Endometrial microvascular endothelial cells (primary cell): ENCODE measurements at regions not wholly inside any gene's neighbourhood (a gene's known extent, or its start where the extent isn't known, plus 50 kb on each side); places are given as distances from the start of the nearest gene placed in this dataset.

ENCODE experiments used
- in situ Hi-C: cut with HindIII; loops from 2 replicates; pipeline ENCODE4 v1.10.0; 2017; ENCODE audit warnings: low sequenced_read_pairs, low pct_unique_long_range_greater_than_20kb; ENCODE audit errors: inconsistent ontology term

GRCh38 chr10:3480990-3481315 lies 304.1 kb downstream of the KLF6 start:
- in situ Hi-C loops = no loop called here

GRCh38 chr10:3480281-3480989 lies 304.6 kb downstream of the KLF6 start:
- in situ Hi-C loops = no loop called here

GRCh38 chr10:3478632-3479240 lies 306.2 kb upstream of the PITRM1 start:
- in situ Hi-C loops = no loop called here

DNA sequence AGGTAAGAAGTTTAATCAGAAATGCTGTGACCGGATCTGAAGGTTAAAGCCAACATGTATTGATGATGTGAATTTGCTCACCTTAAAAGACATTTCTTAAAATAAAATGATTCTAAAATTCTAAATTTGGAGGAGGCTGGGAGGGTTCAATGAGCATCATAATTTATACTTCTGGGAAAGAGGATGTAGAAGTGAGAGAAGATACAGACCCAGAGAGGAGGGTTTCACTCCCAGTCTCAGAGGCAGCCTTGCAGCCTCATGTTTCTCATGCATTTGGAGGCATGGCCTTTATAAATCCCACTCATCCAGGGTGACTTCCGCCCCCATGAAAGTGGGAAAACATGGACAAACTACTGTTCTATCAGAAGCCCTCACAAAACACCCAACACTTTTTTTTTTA lies 305.6 kb upstream of the PITRM1 start:
- in situ Hi-C loops = no loop called here

DNA sequence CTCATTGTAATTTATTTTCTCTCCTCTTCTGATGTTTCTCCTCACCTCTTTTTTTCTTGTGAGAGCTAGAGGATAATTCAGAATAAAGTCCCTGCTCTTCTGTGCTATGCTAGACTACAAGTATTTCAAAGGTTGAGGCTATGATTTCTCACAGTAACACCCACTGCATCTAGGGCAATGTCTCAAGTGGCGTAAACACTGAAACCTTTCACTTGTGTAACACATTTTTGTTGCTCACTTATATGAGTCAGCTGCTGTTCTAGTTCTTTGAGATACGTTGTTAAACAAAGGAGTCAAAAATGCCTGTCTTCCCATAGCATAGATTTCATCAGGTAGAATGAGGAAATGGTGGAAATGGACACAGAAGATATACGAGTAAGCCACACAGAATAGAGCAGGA lies 305.1 kb upstream of the PITRM1 start:
- in situ Hi-C loops = no loop called here

- in situ Hi-C loops = no loop called here
These were observed 304.3 kb upstream of the PITRM1 start for GRCh38 chr10:3476640-3477448.

- in situ Hi-C loops = no loop called here
These were observed 303.6 kb upstream of the PITRM1 start for GRCh38 chr10:3476186-3476585.

DNA sequence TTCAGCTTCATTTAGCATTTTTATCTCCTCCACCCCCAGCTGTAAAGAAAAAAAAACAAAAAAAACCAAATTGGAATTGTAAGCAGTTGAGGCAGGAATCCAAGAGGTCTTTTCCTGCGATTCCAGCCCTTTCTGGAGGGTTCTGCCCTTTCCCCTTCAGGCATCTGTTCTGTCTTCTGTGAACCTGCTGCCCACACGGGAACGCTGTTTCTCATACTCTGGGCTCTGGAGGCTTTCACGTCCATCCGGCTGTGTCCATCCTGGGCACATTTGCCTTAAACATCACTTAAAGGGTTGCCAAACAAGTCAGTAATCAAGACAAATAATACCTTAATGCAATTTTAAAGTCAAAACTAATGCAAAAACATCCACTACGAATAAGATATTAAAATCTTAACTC lies 302.8 kb upstream of the PITRM1 start:
- in situ Hi-C loops = no loop called here

DNA sequence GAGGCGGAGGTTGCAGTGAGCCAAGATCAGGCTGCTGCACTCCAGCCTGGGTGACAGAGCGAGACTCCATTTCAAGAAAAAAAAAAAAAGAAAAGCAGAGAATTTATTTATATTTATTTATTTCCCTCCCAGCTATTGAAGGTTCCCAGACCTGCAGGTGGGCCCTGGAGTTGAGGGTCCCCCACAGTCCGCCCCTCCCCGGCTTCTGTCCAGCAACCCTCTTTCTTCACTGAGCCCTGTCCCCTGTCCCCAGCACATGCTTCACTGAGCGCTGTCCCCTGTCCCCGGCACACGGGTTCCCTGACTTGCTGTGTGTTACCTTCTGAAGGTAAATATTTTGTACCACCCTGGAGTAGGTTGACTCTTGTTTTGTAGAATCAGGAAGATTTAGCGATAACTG lies 301.7 kb upstream of the PITRM1 start:
- in situ Hi-C loops = loop anchor here (25.0 kb wide), 1 partner anchor 288 kb away; no protein-coding TSS in a partner anchor

DNA sequence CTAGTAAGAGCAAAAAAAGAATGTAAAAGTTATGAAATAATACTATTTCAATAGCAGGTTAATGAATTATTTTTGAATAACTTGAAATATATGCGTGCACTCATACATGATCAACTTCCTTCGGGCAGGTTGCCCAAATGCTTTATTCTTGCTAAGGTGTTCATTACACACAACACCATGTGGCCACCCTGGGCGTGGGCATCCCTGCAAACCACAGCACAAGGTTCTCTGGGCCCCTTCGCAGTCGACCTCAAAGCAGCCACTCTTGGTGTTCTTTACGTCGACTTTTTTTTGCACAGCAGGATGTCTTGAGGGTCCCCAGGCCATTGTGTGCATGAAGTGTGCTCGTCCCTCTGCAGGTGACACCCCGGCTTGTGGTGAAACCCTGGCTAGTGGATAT lies 300.7 kb upstream of the PITRM1 start:
- in situ Hi-C loops = loop anchor here (25.0 kb wide), 1 partner anchor 289 kb away; no protein-coding TSS in a partner anchor

DNA sequence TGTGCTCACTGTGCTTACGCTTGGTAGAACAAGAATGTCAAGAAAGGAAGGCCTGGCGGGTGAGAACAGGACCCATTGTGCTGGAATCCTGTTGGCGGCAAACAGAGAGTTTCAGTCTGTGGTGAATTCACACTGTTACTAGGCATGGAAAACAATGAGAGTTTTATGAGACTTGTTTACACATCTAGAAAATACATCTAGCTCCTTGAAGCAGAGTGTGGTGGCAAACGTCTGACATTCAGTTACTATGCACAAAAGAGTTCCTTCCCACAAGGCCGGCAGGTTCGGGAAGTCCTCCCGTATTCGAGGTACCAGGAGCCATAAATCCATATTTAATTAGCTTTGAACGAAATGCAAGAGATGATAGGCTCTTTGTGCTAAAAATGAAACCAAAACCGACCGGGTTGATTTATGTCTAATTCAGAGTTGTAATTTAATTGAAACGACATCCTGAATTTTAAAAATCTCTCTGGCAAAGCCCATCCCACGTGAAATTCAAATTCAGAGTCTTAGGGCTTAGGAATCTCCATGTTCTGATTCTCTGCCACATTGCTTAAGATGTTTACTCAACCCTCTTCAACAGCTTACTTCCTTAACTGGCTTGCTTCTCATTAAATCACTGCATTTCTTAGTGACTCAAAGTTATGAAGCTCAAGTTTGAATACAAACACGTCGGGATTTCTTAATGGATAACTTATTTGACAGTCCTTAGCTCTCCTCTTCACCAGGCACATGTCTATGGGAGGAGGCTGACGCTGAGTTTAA lies 299.9 kb upstream of the PITRM1 start:
- in situ Hi-C loops = loop anchor here (25.0 kb wide), 1 partner anchor 290 kb away; no protein-coding TSS in a partner anchor

GRCh38 chr10:3471927-3472286 lies 299.3 kb upstream of the PITRM1 start:
- in situ Hi-C loops = loop anchor here (25.0 kb wide), 1 partner anchor 290 kb away; no protein-coding TSS in a partner anchor

DNA sequence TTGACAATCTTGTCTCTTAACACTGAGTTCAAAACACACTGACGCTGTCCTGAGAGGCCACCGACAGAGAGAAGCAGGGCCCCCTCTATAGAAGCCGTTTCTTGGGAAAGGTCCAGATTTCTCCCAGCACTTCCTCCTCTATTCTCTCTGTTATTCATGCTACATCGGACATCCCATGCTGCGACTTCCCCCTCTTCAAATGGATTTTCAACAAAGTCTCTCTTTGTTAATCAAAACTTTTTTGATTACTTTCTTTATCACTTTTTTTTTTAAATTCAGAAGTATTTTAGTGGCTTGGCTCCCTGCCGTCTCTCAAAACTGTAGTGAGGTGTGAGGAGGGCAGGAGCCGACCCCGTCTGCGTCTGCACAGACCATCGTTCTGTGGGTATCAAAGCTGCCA lies 298.9 kb upstream of the PITRM1 start:
- in situ Hi-C loops = loop anchor here (25.0 kb wide), 1 partner anchor 291 kb away; no protein-coding TSS in a partner anchor

DNA sequence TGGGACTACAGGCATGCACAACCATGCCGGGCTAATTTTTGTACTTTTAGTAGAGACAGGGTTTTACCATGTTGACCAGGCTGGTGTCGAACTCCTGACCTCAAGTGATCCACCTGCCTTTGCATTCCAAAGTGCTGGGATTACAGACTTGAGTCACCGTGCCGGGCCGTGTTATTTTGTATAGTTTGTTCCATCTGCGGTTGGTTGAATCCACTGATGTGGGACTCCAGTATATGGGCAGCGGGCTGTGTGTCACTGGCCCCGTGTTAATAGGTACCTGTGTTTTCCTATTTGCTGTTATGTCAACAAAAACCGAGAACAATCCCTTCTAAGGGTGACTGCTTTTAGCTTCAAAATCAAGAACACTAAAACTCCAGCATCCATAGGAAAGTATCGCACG lies 297.6 kb upstream of the PITRM1 start:
- in situ Hi-C loops = loop anchor here (25.0 kb wide), 1 partner anchor 292 kb away; no protein-coding TSS in a partner anchor

DNA sequence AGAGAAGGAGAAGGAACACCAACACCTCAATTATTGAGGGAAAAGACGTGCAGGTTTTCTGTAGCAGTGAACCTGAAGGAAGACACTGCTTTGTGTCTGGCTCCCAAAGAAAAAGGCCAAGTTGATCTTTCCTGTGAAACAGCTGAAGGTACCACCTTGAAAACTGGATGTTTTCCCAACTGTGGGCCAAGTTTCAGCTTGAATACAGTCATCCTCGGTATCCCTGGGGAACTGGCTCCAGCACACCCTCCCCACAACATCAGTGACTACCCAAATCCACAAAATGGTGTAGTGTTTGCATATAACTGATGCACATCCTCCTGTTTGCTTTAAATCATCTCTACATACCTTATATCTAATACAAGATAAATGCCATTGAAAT lies 297.0 kb upstream of the PITRM1 start:
- in situ Hi-C loops = loop anchor here (25.0 kb wide), 1 partner anchor 293 kb away; no protein-coding TSS in a partner anchor

GRCh38 chr10:3468919-3469638 lies 296.5 kb upstream of the PITRM1 start:
- in situ Hi-C loops = loop anchor here (25.0 kb wide), 1 partner anchor 293 kb away; no protein-coding TSS in a partner anchor

DNA sequence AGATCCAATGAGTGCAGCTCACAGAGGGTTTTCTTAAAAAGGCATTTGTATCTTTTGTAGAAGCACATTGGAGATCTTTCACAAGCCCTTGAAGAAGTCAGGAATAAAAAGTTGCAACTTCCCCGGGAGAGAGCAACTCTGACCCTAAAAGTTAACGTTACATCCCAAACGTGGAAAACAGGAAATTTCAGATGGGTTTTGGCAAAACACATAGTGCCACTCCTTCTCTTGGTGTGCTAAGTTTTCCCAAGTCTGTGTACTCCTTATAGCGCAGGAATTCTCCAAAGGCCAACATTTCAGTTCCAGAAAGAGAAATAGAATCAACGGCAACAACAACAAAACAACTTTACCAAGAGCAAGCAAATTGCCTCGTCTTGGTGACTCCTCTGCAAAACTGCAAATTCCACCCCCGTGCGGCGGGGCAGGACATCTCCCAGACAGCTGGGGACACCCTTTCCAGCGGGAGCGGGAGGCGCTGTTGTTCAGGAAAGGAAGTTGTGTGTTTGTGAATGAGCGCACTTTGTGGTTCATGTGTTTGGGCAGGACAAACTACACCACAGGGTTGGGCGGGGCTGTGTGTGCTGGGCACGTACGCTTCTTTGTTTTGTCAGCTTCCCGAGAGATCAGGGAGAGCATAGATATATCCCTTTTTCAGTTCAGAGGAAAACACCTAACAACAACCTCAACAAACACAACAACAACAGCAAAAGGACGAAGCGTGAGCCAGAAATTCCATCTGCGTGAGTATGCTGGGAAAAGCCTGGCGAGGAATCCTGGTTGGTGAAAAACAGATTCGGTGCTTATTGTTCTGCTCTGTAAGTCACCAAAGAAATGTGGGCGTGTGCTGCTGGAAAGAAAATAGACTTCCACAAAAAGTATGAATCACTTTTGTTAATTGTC lies 294.7 kb upstream of the PITRM1 start:
- in situ Hi-C loops = loop anchor here (25.0 kb wide), 1 partner anchor 295 kb away; no protein-coding TSS in a partner anchor
